HUES48 (cell line): ENCODE measurements at regions not wholly inside any gene's neighbourhood (a gene's known extent, or its start where the extent isn't known, plus 50 kb on each side); places are given as distances from the start of the nearest gene placed in this dataset.

Source experiments
- H3K27ac ChIP-seq: one replicate; pipeline ENCODE4 v1.7.0; 2013; ENCODE audit warnings: low read depth, low read length, inconsistent platforms
- H3K27me3 ChIP-seq: 2 replicates; pipeline ENCODE4 v1.6.1; 2013; ENCODE audit warnings: mild to moderate bottlenecking, low read length; ENCODE audit not compliant: control insufficient read depth, insufficient read depth
- H3K36me3 ChIP-seq: 2 replicates; pipeline ENCODE4 v1.6.1; 2013; ENCODE audit warnings: low read length; ENCODE audit not compliant: control insufficient read depth, insufficient read depth
- H3K4me1 ChIP-seq: 2 replicates; pipeline ENCODE4 v1.6.1; 2013; ENCODE audit warnings: mild to moderate bottlenecking, low read length; ENCODE audit not compliant: control insufficient read depth, insufficient read depth
- H3K4me3 ChIP-seq: 2 replicates; pipeline ENCODE4 v1.5.1; 2013; ENCODE audit warnings: mild to moderate bottlenecking, low read depth, low read length
- H3K9ac ChIP-seq: 2 replicates; pipeline ENCODE4 v1.6.1; 2013; ENCODE audit warnings: mild to moderate bottlenecking, low read depth, low read length, moderate library complexity
- H3K9me3 ChIP-seq: 2 replicates; pipeline ENCODE4 v1.6.1; 2013; ENCODE audit warnings: low read length; ENCODE audit not compliant: control insufficient read depth, insufficient read depth

- Histone ChIP-seq H3K36me3 (no peaks in the 10 kb centered on the region), H3K27me3 (no peaks in the 10 kb centered on the region), H3K27ac (no peak overlapping the region), H3K9ac (no peak overlapping the region), H3K4me1 (peaks cover 6% of the 10 kb centered on the region), H3K9me3 (no peaks in the 10 kb centered on the region), H3K4me3 (no peak overlapping the region)
These were observed 457.4 kb upstream of the FAT1 start for GRCh38 chr4:187181054-187181453.

GRCh38 chr4:187183346-187183745 lies 459.7 kb upstream of the FAT1 start:
- Histone ChIP-seq H3K36me3 (no peaks in the 10 kb centered on the region), H3K27me3 (no peaks in the 10 kb centered on the region), H3K9ac (no peak overlapping the region), H3K9me3 (no peaks in the 10 kb centered on the region), H3K4me1 (peaks cover 6% of the 10 kb centered on the region), H3K4me3 (no peak overlapping the region), H3K27ac (no peak overlapping the region)

- Histone ChIP-seq H3K9me3 (no peaks in the 10 kb centered on the region), H3K4me3 (no peak overlapping the region), H3K4me1 (peaks cover 6% of the 10 kb centered on the region), H3K36me3 (no peaks in the 10 kb centered on the region), H3K27me3 (no peaks in the 10 kb centered on the region), H3K9ac (no peak overlapping the region), H3K27ac (no peak overlapping the region)
These were observed 460.2 kb upstream of the FAT1 start for GRCh38 chr4:187183826-187184225.

- H3K36me3 ChIP-seq, result no peaks in the 10 kb centered on the region
- H3K27ac ChIP-seq, result no peak overlapping the region
- no peaks in the 10 kb centered on the region for H3K27me3 ChIP-seq
These were observed 460.9 kb upstream of the FAT1 start for GRCh38 chr4:187184508-187184907.

GRCh38 chr4:187188118-187188517 lies 464.5 kb upstream of the FAT1 start:
- H3K9ac ChIP-seq, result no peak overlapping the region
- H3K27me3 ChIP-seq, result no peaks in the 10 kb centered on the region
- no peaks in the 10 kb centered on the region for H3K36me3 ChIP-seq
- no peak overlapping the region for H3K27ac ChIP-seq
- no peak overlapping the region for H3K4me3 ChIP-seq
- no peaks in the 10 kb centered on the region for H3K4me1 ChIP-seq
- H3K9me3 ChIP-seq, result no peaks in the 10 kb centered on the region

More at GRCh38 chr4:187184508-187184907, 460.9 kb upstream of the FAT1 start:
- Histone ChIP-seq H3K4me1 (peaks cover 5% of the 10 kb centered on the region), H3K9ac (no peak overlapping the region), H3K9me3 (no peaks in the 10 kb centered on the region), H3K4me3 (no peak overlapping the region)

GRCh38 chr4:187188741-187189140 lies 465.1 kb upstream of the FAT1 start:
- H3K4me1 ChIP-seq, result no peaks in the 10 kb centered on the region
- H3K4me3 ChIP-seq, result no peak overlapping the region
- no peaks in the 10 kb centered on the region for H3K27me3 ChIP-seq
- H3K9me3 ChIP-seq, result no peaks in the 10 kb centered on the region
- H3K9ac ChIP-seq, result no peak overlapping the region
- no peaks in the 10 kb centered on the region for H3K36me3 ChIP-seq
- no peak overlapping the region for H3K27ac ChIP-seq

GRCh38 chr4:187190390-187190789 lies 466.7 kb upstream of the FAT1 start:
- Histone ChIP-seq H3K9me3 (no peaks in the 10 kb centered on the region), H3K27me3 (no peaks in the 10 kb centered on the region)

GRCh38 chr4:187191676-187192075 lies 468.0 kb upstream of the FAT1 start:
- no peak overlapping the region for H3K4me3 ChIP-seq
- H3K27me3 ChIP-seq, result no peaks in the 10 kb centered on the region
- no peak overlapping the region for H3K9ac ChIP-seq
- H3K9me3 ChIP-seq, result no peaks in the 10 kb centered on the region
- no peaks in the 10 kb centered on the region for H3K4me1 ChIP-seq
- no peak overlapping the region for H3K27ac ChIP-seq
- no peaks in the 10 kb centered on the region for H3K36me3 ChIP-seq

More at GRCh38 chr4:187190390-187190789, 466.7 kb upstream of the FAT1 start:
- Histone ChIP-seq H3K4me3 (no peak overlapping the region), H3K9ac (no peak overlapping the region), H3K27ac (no peak overlapping the region), H3K36me3 (no peaks in the 10 kb centered on the region), H3K4me1 (no peaks in the 10 kb centered on the region)

GRCh38 chr4:187192266-187192665 lies 468.6 kb upstream of the FAT1 start:
- no peak overlapping the region for H3K9ac ChIP-seq
- no peaks in the 10 kb centered on the region for H3K4me1 ChIP-seq
- H3K4me3 ChIP-seq, result no peak overlapping the region
- H3K36me3 ChIP-seq, result no peaks in the 10 kb centered on the region
- no peak overlapping the region for H3K27ac ChIP-seq
- no peaks in the 10 kb centered on the region for H3K9me3 ChIP-seq
- no peaks in the 10 kb centered on the region for H3K27me3 ChIP-seq

GRCh38 chr4:187193141-187193540 lies 469.5 kb upstream of the FAT1 start:
- Histone ChIP-seq H3K27me3 (no peaks in the 10 kb centered on the region), H3K9me3 (no peaks in the 10 kb centered on the region), H3K4me3 (no peak overlapping the region), H3K9ac (no peak overlapping the region), H3K27ac (no peak overlapping the region), H3K4me1 (no peaks in the 10 kb centered on the region), H3K36me3 (no peaks in the 10 kb centered on the region)

- Histone ChIP-seq H3K27ac (no peak overlapping the region), H3K9ac (no peak overlapping the region), H3K27me3 (no peaks in the 10 kb centered on the region), H3K4me3 (no peak overlapping the region), H3K9me3 (no peaks in the 10 kb centered on the region; the same call in 1 of the 2 replicates), H3K4me1 (no peaks in the 10 kb centered on the region), H3K36me3 (no peaks in the 10 kb centered on the region)
These were observed 480.8 kb upstream of the FAT1 start for GRCh38 chr4:187204389-187204918.

GRCh38 chr4:187207931-187208330 lies 484.3 kb upstream of the FAT1 start:
- no peak overlapping the region for H3K4me3 ChIP-seq
- no peaks in the 10 kb centered on the region for H3K4me1 ChIP-seq
- no peaks in the 10 kb centered on the region for H3K36me3 ChIP-seq
- H3K27ac ChIP-seq, result no peak overlapping the region
- no peak overlapping the region for H3K9ac ChIP-seq
- no peaks in the 10 kb centered on the region for H3K27me3 ChIP-seq
- H3K9me3 ChIP-seq, result no peaks in the 10 kb centered on the region
